T-helper 2 cell treated with Interferon-gamma antibody and Interleukin-4, amounts not matched to agents 5 μg/mL and 100 μg/mL, for 36 hours (primary cell): ENCODE measurements at regions not wholly inside any gene's neighbourhood (a gene's known extent, or its start where the extent isn't known, plus 50 kb on each side); places are given as distances from the start of the nearest gene placed in this dataset.

Experiments
- DNase-seq: peaks from one replicate; pipeline ENCODE4 v3.0.0; 2021; ENCODE audit warnings: low spot score
- H3K27ac Mint-ChIP-seq: one replicate; pipeline ENCODE4 v1.8.0; 2021; ENCODE audit warnings: mild to moderate bottlenecking, mixed read lengths
- H3K27me3 Mint-ChIP-seq: one replicate; pipeline ENCODE4 v1.8.0; 2021; ENCODE audit warnings: low read depth, mixed read lengths
- H3K36me3 Mint-ChIP-seq: one replicate; pipeline ENCODE4 v1.8.0; 2021; ENCODE audit warnings: low read depth, mixed read lengths
- H3K4me1 Mint-ChIP-seq: one replicate; pipeline ENCODE4 v1.8.0; 2021; ENCODE audit warnings: low read depth, mixed read lengths
- H3K4me3 Mint-ChIP-seq: one replicate; pipeline ENCODE4 v1.8.0; 2022; ENCODE audit warnings: mild to moderate bottlenecking, moderate library complexity, mixed read lengths
- H3K9me3 Mint-ChIP-seq: one replicate; pipeline ENCODE4 v1.8.0; 2021; ENCODE audit warnings: mixed read lengths

- H3K36me3 Mint-ChIP-seq = no peaks in the 10 kb centered on the region
- H3K27me3 Mint-ChIP-seq = no peaks in the 10 kb centered on the region
- no peak overlapping the region for H3K4me3 Mint-ChIP-seq
- DNase-seq = no peak
- no peak overlapping the region for H3K27ac Mint-ChIP-seq
- H3K9me3 Mint-ChIP-seq = no peaks in the 10 kb centered on the region
- H3K4me1 Mint-ChIP-seq = no peaks in the 10 kb centered on the region
These were observed 129.1 kb downstream of the AIPL1 start for GRCh38 chr17:6305613-6306360.

- no peak for DNase-seq
- H3K36me3 Mint-ChIP-seq = no peaks in the 10 kb centered on the region
- no peaks in the 10 kb centered on the region for H3K27me3 Mint-ChIP-seq
- H3K27ac Mint-ChIP-seq = no peak overlapping the region
- H3K9me3 Mint-ChIP-seq = no peaks in the 10 kb centered on the region
- no peaks in the 10 kb centered on the region for H3K4me1 Mint-ChIP-seq
- H3K4me3 Mint-ChIP-seq = no peak overlapping the region
These were observed 129.9 kb downstream of the AIPL1 start for GRCh38 chr17:6304894-6305612.

DNA sequence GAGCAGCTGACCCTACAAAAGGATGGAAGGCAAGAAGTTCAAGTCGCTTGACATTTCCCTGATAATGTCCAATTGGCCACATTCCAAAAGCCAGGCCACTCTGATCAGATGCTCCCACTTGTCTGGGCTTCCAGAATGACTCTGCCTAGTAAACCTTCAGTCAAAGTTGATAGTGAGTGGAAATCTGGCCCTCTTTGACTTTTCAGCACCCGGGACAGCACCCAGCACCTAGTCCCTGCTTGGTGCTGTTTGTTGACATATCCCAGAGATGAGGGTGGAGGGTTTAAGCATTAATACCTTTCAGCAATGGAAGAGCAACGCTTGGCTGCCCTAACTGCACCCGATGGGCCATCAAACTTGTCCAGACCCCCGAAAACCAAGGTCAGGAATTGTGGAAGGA, 131.3 kb downstream of the AIPL1 start:
- no peak overlapping the region for H3K4me3 Mint-ChIP-seq
- no peaks in the 10 kb centered on the region for H3K27me3 Mint-ChIP-seq
- no peaks in the 10 kb centered on the region for H3K36me3 Mint-ChIP-seq
- no peak overlapping the region for H3K27ac Mint-ChIP-seq
- H3K4me1 Mint-ChIP-seq = no peaks in the 10 kb centered on the region
- DNase-seq = no peak
- no peaks in the 10 kb centered on the region for H3K9me3 Mint-ChIP-seq

- no peaks in the 10 kb centered on the region for H3K9me3 Mint-ChIP-seq
- no peak overlapping the region for H3K4me3 Mint-ChIP-seq
- no peaks in the 10 kb centered on the region for H3K4me1 Mint-ChIP-seq
- no peak for DNase-seq
- H3K36me3 Mint-ChIP-seq = no peaks in the 10 kb centered on the region
- H3K27me3 Mint-ChIP-seq = no peaks in the 10 kb centered on the region
- H3K27ac Mint-ChIP-seq = no peak overlapping the region
These were observed 135.6 kb downstream of the AIPL1 start for GRCh38 chr17:6299275-6299674.

GRCh38 chr17:6297960-6298359, 137.0 kb downstream of the AIPL1 start:
- H3K9me3 Mint-ChIP-seq = no peaks in the 10 kb centered on the region
- no peaks in the 10 kb centered on the region for H3K36me3 Mint-ChIP-seq

DNA sequence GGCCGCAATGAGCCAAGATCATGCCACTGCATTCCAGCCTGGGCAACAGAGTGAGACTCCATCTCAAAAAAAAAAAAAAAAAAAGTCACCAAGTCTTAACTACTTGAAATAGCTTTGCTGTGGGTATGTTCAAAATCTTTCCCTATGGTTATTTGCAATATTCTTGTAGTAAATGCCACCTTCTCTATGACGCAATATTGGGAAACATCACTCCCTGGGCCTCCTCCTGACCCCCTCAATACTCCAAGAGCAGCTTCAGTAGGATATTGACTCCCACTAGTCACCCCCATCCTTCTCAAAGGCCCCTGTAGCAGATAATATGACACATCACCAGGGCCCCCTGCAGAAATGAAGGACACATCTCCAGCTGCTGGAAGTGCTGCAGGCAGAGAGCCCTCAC, 137.8 kb downstream of the AIPL1 start:
- H3K27me3 Mint-ChIP-seq = no peaks in the 10 kb centered on the region

More at GRCh38 chr17:6297960-6298359, 137.0 kb downstream of the AIPL1 start:
- Mint-ChIP-seq H3K4me1 (no peaks in the 10 kb centered on the region), H3K27me3 (no peaks in the 10 kb centered on the region), H3K27ac (no peak overlapping the region), H3K4me3 (no peak overlapping the region)
- no peak for DNase-seq

DNA sequence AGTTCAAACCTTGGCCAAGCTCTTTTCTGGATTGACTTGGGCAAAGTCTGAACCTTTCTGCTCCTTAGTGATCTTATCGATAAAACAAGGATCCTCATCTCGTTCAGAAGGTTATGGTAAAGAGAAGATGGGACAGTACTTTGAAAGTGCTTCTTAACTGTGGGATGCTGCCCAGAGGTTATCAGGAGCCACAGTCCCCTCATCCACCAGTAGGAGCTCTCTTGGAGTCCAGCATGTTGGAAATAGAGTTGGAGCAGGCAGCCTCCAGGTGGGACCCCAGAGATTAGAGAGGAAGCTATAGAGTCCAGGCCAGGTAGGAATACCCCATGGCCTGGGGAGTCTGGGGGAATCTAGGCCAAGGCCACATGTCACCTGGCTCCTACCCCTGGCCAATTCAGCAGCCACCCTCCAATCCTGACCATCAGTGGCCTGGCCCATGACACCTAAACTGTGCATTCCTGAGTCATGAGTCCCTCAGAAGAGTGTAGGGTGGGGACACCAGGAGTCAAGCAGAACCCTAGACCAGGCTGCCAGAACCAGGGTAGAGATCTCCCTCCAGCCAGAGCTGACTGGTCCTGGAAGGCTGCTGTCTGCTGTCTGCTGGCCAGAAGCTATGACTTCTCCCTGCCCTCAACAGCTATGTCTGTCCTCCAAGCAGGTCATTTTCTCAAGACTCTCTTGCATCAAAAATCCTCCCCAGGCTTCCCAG, 144.3 kb downstream of the AIPL1 start:
- no peaks in the 10 kb centered on the region for H3K27me3 Mint-ChIP-seq
- H3K9me3 Mint-ChIP-seq = no peaks in the 10 kb centered on the region
- H3K27ac Mint-ChIP-seq = no peak overlapping the region
- DNase-seq = no peak
- H3K4me1 Mint-ChIP-seq = no peaks in the 10 kb centered on the region
- H3K36me3 Mint-ChIP-seq = no peaks in the 10 kb centered on the region
- H3K4me3 Mint-ChIP-seq = no peak overlapping the region

More for the DNA sequence above, 137.8 kb downstream of the AIPL1 start:
- no peaks in the 10 kb centered on the region for H3K9me3 Mint-ChIP-seq
- DNase-seq = no peak
- H3K27ac Mint-ChIP-seq = no peak overlapping the region
- H3K4me3 Mint-ChIP-seq = no peak overlapping the region
- no peaks in the 10 kb centered on the region for H3K4me1 Mint-ChIP-seq
- no peaks in the 10 kb centered on the region for H3K36me3 Mint-ChIP-seq

GRCh38 chr17:6286233-6286632, 148.7 kb downstream of the AIPL1 start:
- Mint-ChIP-seq H3K9me3 (no peaks in the 10 kb centered on the region), H3K4me3 (no peak overlapping the region), H3K27me3 (no peaks in the 10 kb centered on the region), H3K36me3 (no peaks in the 10 kb centered on the region), H3K4me1 (no peaks in the 10 kb centered on the region), H3K27ac (no peak overlapping the region)
- no peak for DNase-seq

GRCh38 chr17:6285486-6285885, 149.4 kb downstream of the AIPL1 start:
- H3K4me3 Mint-ChIP-seq = no peak overlapping the region
- no peaks in the 10 kb centered on the region for H3K9me3 Mint-ChIP-seq
- no peak overlapping the region for H3K27ac Mint-ChIP-seq
- no peaks in the 10 kb centered on the region for H3K36me3 Mint-ChIP-seq
- no peaks in the 10 kb centered on the region for H3K27me3 Mint-ChIP-seq
- DNase-seq = no peak
- no peaks in the 10 kb centered on the region for H3K4me1 Mint-ChIP-seq

DNA sequence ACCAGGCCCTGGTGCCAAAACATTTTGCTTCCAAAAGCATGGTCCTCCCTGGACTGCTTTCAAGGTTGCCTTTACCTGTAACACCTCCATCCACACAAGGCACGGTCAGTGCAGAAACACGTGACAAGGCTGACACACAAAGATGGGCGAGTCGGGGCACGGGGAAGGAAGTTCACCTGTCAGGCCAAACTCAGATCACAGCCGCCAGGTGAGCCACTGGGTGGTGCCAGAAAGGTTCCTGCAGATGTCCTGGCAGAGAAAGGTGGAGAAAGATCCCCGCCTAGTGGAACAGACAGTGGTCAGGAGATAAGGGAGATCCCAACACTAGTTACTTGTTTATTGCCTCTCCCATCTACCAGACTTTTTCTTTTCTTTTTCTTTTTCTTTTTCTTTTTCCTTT, 155.3 kb downstream of the AIPL1 start:
- Mint-ChIP-seq H3K36me3 (no peaks in the 10 kb centered on the region), H3K4me3 (no peak overlapping the region), H3K9me3 (no peaks in the 10 kb centered on the region), H3K4me1 (no peaks in the 10 kb centered on the region), H3K27ac (no peak overlapping the region), H3K27me3 (no peaks in the 10 kb centered on the region)
- DNase-seq = no peak

DNA sequence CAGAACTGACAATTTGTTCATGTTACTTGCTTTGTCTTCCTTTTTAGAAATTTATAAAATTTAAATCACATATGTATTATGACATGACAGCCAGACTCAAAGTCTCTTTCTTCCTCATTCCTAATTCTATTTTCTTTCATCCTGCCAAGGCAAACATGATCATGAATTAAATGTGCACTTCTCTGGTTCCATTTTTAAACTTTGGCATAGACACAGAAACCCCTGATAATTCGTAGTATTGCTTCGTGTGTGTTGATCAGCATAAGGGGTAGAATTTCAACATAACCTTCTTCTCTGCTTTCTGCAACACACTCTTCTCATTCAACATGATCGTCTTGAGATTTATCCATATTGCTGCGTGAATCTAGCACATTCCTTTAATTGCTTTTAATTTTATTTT, 156.5 kb downstream of the AIPL1 start:
- no peaks in the 10 kb centered on the region for H3K27me3 Mint-ChIP-seq
- no peaks in the 10 kb centered on the region for H3K36me3 Mint-ChIP-seq
- H3K9me3 Mint-ChIP-seq = no peaks in the 10 kb centered on the region
- H3K4me3 Mint-ChIP-seq = no peak overlapping the region
- no peak for DNase-seq
- no peak overlapping the region for H3K27ac Mint-ChIP-seq
- H3K4me1 Mint-ChIP-seq = no peaks in the 10 kb centered on the region

- DNase-seq = no peak
- H3K27me3 Mint-ChIP-seq = no peaks in the 10 kb centered on the region
- no peak overlapping the region for H3K27ac Mint-ChIP-seq
- no peaks in the 10 kb centered on the region for H3K4me1 Mint-ChIP-seq
- no peak overlapping the region for H3K4me3 Mint-ChIP-seq
- H3K36me3 Mint-ChIP-seq = no peaks in the 10 kb centered on the region
- no peaks in the 10 kb centered on the region for H3K9me3 Mint-ChIP-seq
These were observed 158.2 kb downstream of the AIPL1 start for GRCh38 chr17:6276711-6277110.

DNA sequence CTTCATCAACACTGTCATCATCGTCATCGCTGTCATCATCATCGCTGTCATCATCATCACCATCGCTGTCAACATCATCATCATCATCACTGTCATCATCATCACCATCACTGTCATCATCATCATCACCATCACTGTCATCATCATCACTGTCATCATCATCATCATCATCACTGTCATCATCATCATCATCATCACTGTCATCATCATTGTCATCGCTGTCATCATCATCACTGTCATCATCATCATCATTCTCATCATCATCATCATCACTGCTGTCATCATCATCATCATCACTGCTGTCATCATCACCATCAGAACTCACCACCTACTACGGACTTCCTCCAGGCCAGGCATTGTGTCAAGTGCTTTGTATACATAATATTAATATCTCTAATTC, 160.6 kb downstream of the AIPL1 start:
- DNase-seq = no peak
- Mint-ChIP-seq H3K9me3 (no peaks in the 10 kb centered on the region), H3K27me3 (no peaks in the 10 kb centered on the region), H3K4me1 (no peaks in the 10 kb centered on the region), H3K27ac (no peak overlapping the region), H3K4me3 (no peak overlapping the region), H3K36me3 (no peaks in the 10 kb centered on the region)

DNA sequence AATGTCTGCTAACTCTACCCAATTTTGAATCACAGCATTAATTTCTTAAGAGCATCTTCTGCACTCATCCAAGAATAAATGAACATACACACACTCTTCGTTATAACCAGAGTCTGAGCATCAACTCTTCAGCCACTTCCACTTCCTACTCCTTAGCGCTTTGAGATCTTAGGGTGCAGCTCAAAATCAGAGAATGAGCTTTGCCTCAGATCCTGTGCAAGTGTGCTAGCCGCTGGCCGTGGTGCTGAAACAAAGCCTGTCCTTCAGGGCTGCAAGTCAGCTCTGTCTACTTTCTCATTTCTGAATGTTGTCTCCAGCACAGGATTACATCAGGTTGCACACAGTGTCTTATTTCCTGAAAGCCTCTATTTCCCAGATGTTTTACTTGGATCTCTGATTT, 165.4 kb downstream of the AIPL1 start:
- Mint-ChIP-seq H3K9me3 (no peaks in the 10 kb centered on the region), H3K4me1 (no peaks in the 10 kb centered on the region), H3K4me3 (no peak overlapping the region), H3K36me3 (no peaks in the 10 kb centered on the region), H3K27me3 (no peaks in the 10 kb centered on the region), H3K27ac (no peak overlapping the region)
- DNase-seq = peak; percentile 4
